ENCODE measurements at regions not wholly inside any gene's neighbourhood (a gene's known extent, or its start where the extent isn't known, plus 50 kb on each side); places are given as distances from the start of the nearest gene placed in this dataset.

- Histone ChIP-seq H3K9me3 (ENCODE audit: low read depth, low read length, poor library complexity, severe bottlenecking) (no peaks in the 10 kb centered on the region), H3K4me3 (ENCODE audit: low read depth, low read length, poor library complexity, severe bottlenecking) (no peak overlapping the region), H3K4me1 (ENCODE audit: insufficient read depth, low read length, poor library complexity, severe bottlenecking) (peaks cover 1% of the 10 kb centered on the region), H3K27me3 (replicated peaks; ENCODE audit: insufficient read depth, low read depth, low read length, poor library complexity) (no peaks in the 10 kb centered on the region), H3K27ac (ENCODE audit: low read depth, low read length, poor library complexity, severe bottlenecking) (no peak overlapping the region), H3K36me3 (ENCODE audit: insufficient read depth, low read length, poor library complexity, severe bottlenecking) (no peaks in the 10 kb centered on the region)
- CTCF ChIA-PET = no interaction called here
- DNase-seq (ENCODE audit: low spot score) = no peak
- no TSS peak for BruUV-seq (replicated peaks)
- intact Hi-C loops (cut with micrococcal nuclease; ENCODE audit: unreplicated experiment) = no loop called here
- TF ChIP-seq EZH2 (IDR thresholded peaks at IDR 0.05; ENCODE audit: borderline replicate concordance, low read depth, low read length, poor library complexity, severe bottlenecking) = no peak
- TF ChIP-seq, protein P1, sequence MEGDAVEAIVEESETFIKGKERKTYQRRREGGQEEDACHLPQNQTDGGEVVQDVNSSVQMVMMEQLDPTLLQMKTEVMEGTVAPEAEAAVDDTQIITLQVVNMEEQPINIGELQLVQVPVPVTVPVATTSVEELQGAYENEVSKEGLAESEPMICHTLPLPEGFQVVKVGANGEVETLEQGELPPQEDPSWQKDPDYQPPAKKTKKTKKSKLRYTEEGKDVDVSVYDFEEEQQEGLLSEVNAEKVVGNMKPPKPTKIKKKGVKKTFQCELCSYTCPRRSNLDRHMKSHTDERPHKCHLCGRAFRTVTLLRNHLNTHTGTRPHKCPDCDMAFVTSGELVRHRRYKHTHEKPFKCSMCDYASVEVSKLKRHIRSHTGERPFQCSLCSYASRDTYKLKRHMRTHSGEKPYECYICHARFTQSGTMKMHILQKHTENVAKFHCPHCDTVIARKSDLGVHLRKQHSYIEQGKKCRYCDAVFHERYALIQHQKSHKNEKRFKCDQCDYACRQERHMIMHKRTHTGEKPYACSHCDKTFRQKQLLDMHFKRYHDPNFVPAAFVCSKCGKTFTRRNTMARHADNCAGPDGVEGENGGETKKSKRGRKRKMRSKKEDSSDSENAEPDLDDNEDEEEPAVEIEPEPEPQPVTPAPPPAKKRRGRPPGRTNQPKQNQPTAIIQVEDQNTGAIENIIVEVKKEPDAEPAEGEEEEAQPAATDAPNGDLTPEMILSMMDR (conservative IDR thresholded peaks at IDR 0.05; ENCODE audit: low read depth, low read length) = no peak
- POLR2A ChIA-PET (ENCODE audit: low non-redundant PET) = no interaction called here
These were observed 527.1 kb downstream of the TYW1 start for GRCh38 chr7:67523713-67524112.

GRCh38 chr7:67525588-67525987, 529.0 kb downstream of the TYW1 start:
- ChIA-PET POLR2A (ENCODE audit: low non-redundant PET) (no interaction called here), CTCF (no interaction called here)
- H3K4me1 ChIP-seq (ENCODE audit: insufficient read depth, low read length, poor library complexity, severe bottlenecking) = no peaks in the 10 kb centered on the region
- no TSS peak for BruUV-seq (replicated peaks)
- no peak overlapping the region for H3K27ac ChIP-seq (ENCODE audit: low read depth, low read length, poor library complexity, severe bottlenecking)
- no peak for DNase-seq (ENCODE audit: low spot score)
- TF ChIP-seq EZH2 (IDR thresholded peaks at IDR 0.05; ENCODE audit: borderline replicate concordance, low read depth, low read length, poor library complexity, severe bottlenecking) = no peak
- TF ChIP-seq, protein P1 (conservative IDR thresholded peaks at IDR 0.05; ENCODE audit: low read depth, low read length) = no peak
- H3K4me3 ChIP-seq (ENCODE audit: low read depth, low read length, poor library complexity, severe bottlenecking) = no peak overlapping the region
- H3K27me3 ChIP-seq (replicated peaks; ENCODE audit: insufficient read depth, low read depth, low read length, poor library complexity) = no peaks in the 10 kb centered on the region
- H3K9me3 ChIP-seq (ENCODE audit: low read depth, low read length, poor library complexity, severe bottlenecking) = no peaks in the 10 kb centered on the region
- intact Hi-C loops (cut with micrococcal nuclease; ENCODE audit: unreplicated experiment) = no loop called here
- H3K36me3 ChIP-seq (ENCODE audit: insufficient read depth, low read length, poor library complexity, severe bottlenecking) = no peaks in the 10 kb centered on the region

DNA sequence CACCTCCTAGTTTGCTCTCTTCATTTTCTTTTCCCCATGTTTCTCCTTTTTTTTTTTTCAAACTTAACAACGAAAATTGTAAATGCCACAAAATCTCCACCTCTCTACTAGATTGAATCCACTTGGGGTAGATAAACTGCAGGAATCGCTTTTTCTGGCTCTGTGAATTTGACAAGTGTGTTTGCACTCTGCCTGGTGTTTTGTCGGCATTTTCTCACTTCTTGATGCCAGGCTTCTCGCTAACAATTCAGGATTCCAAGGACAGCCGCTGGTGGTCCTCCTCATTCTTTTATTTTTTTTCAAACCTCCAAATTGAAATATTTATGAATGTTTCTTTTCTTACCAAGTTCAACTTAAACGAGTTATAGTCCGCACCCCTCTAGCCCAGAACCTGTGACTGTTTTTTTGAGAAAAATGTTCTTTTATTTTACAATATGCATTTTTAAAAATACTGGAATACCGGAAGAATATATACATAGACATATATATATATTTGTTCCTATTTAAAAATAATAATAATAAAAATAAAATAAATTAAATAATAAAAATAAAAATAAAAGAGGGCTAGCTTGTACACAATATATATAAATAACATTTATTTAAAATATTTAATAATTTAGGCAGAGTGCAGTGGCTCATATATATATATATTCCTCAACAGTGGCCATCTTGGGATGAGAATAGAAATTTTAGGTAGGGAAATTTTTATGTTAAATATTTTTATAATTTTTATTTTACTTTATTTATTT, 538.8 kb downstream of the TYW1 start:
- CTCF ChIA-PET = no interaction called here
- Histone ChIP-seq H3K27ac (ENCODE audit: low read depth, low read length, poor library complexity, severe bottlenecking) (no peak overlapping the region), H3K27me3 (replicated peaks; ENCODE audit: insufficient read depth, low read depth, low read length, poor library complexity) (no peaks in the 10 kb centered on the region), H3K36me3 (ENCODE audit: insufficient read depth, low read length, poor library complexity, severe bottlenecking) (no peaks in the 10 kb centered on the region), H3K4me3 (ENCODE audit: low read depth, low read length, poor library complexity, severe bottlenecking) (no peak overlapping the region), H3K9me3 (ENCODE audit: low read depth, low read length, poor library complexity, severe bottlenecking) (no peaks in the 10 kb centered on the region), H3K4me1 (ENCODE audit: insufficient read depth, low read length, poor library complexity, severe bottlenecking) (no peaks in the 10 kb centered on the region)
- no peak for TF ChIP-seq EZH2 (IDR thresholded peaks at IDR 0.05; ENCODE audit: borderline replicate concordance, low read depth, low read length, poor library complexity, severe bottlenecking)
- TF ChIP-seq, protein P1 (conservative IDR thresholded peaks at IDR 0.05; ENCODE audit: low read depth, low read length) = no peak
- no TSS peak for BruUV-seq (replicated peaks)
- POLR2A ChIA-PET (ENCODE audit: low non-redundant PET) = no interaction called here
- intact Hi-C loops (cut with micrococcal nuclease; ENCODE audit: unreplicated experiment) = no loop called here
- no peak for DNase-seq (ENCODE audit: low spot score)

All from A673 (cell line).